CD14-positive monocyte (primary cell): ENCODE measurements at regions not wholly inside any gene's neighbourhood (a gene's known extent, or its start where the extent isn't known, plus 50 kb on each side); places are given as distances from the start of the nearest gene placed in this dataset.

Experiments used
- DNase-seq, 3 donors: peaks; one replicate each; pipeline ENCODE4 v3.0.0-alpha.2; 2011 to 2022
- H2AFZ ChIP-seq: 2 replicates; pipeline ENCODE4 v1.6.0; 2012; ENCODE audit warnings: mild to moderate bottlenecking, low read depth, low read length, inconsistent platforms; ENCODE audit not compliant: insufficient read depth, poor library complexity, severe bottlenecking
- H3K27ac ChIP-seq, 2 donors: 1 replicate in 1 of 2; 2 replicates in 1 of 2; pipeline ENCODE4 v1.5.1; 2012 to 2013; ENCODE audit warnings: low read length in 2 of 2, control low read depth in 1 of 2, inconsistent platforms in 1 of 2, low read depth in 1 of 2, mild to moderate bottlenecking in 1 of 2
- H3K27me3 ChIP-seq, 2 donors: one replicate each; pipeline versions ENCODE4 v1.6.0 to v1.6.1; 2011 to 2013; ENCODE audit warnings: low read length in 2 of 2; ENCODE audit not compliant: control insufficient read depth in 2 of 2, insufficient read depth in 2 of 2
- H3K36me3 ChIP-seq, 2 donors: replicated peaks in 1 of 2; 1 replicate in 1 of 2; 2 replicates in 1 of 2; pipeline versions ENCODE4 v1.5.1 to v1.6.1; 2012 to 2013; ENCODE audit warnings: low read length in 2 of 2, control low read depth in 1 of 2, inconsistent platforms in 1 of 2, mild to moderate bottlenecking in 1 of 2; ENCODE audit not compliant: insufficient read depth in 2 of 2, control insufficient read depth in 1 of 2
- H3K4me1 ChIP-seq, 2 donors: 1 replicate in 1 of 2; 2 replicates in 1 of 2; pipeline versions ENCODE4 v1.5.1 to v1.6.1; 2012 to 2013; ENCODE audit warnings: low read length in 2 of 2, control low read depth in 1 of 2, inconsistent platforms in 1 of 2, mild to moderate bottlenecking in 1 of 2, moderate library complexity in 1 of 2; ENCODE audit not compliant: insufficient read depth in 2 of 2, control insufficient read depth in 1 of 2
- H3K4me2 ChIP-seq: replicated peaks from 2 replicates; pipeline ENCODE3; 2012; ENCODE audit warnings: low read length, moderate library complexity, mild to moderate bottlenecking; ENCODE audit not compliant: poor library complexity, severe bottlenecking; ENCODE audit errors: extremely low read depth
- H3K4me3 ChIP-seq, 3 experiments: fragments of 200-600 bp in 1 of 3; sonication (generic) in 1 of 3; replicated peaks in 1 of 3; 1 replicate in 2 of 3; 2 replicates in 1 of 3; pipeline ENCODE4 v1.5.1; 2011 to 2013; ENCODE audit warnings: low read length in 3 of 3, mild to moderate bottlenecking in 3 of 3, control low read depth in 2 of 3, low read depth in 2 of 3, inconsistent platforms in 1 of 3, moderate library complexity in 1 of 3
- H3K79me2 ChIP-seq: 2 replicates; pipeline ENCODE4 v1.6.0; 2012; ENCODE audit warnings: mild to moderate bottlenecking, control low read depth, inconsistent platforms, low read length, moderate library complexity; ENCODE audit not compliant: insufficient read depth
- H3K9ac ChIP-seq: 2 replicates; pipeline ENCODE4 v1.6.0; 2017; ENCODE audit warnings: low read length, mild to moderate bottlenecking; ENCODE audit not compliant: insufficient read depth, poor library complexity, severe bottlenecking
- H3K9me3 ChIP-seq, 2 donors: replicated peaks in 1 of 2; 1 replicate in 1 of 2; 2 replicates in 1 of 2; pipeline versions ENCODE4 v1.5.1 to v1.6.1; 2012 to 2013; ENCODE audit warnings: low read length in 2 of 2, control low read depth in 1 of 2; ENCODE audit not compliant: control insufficient read depth in 1 of 2, insufficient read depth in 1 of 2
- H4K20me1 ChIP-seq: 2 replicates; pipeline ENCODE4 v1.6.0; 2012; ENCODE audit warnings: mild to moderate bottlenecking, low read length, control low read depth, moderate library complexity; ENCODE audit not compliant: insufficient read depth
- H3K27ac Mint-ChIP-seq, 7 donors: one replicate each; pipeline ENCODE4 v1.8.0; 2020; ENCODE audit warnings: mild to moderate bottlenecking in 7 of 7, mixed read lengths in 7 of 7, moderate library complexity in 6 of 7, inconsistent platforms in 2 of 7
- H3K27me3 Mint-ChIP-seq, 3 donors: one replicate each; pipeline ENCODE4 v1.8.0; 2021 to 2022; ENCODE audit warnings: low read depth in 3 of 3, mild to moderate bottlenecking in 3 of 3, mixed read lengths in 3 of 3, moderate library complexity in 3 of 3, inconsistent platforms in 1 of 3
- H3K36me3 Mint-ChIP-seq, 2 donors: one replicate each; pipeline ENCODE4 v1.8.0; 2020; ENCODE audit warnings: mixed read lengths in 2 of 2, inconsistent platforms in 1 of 2, mild to moderate bottlenecking in 1 of 2
- H3K4me1 Mint-ChIP-seq: one replicate; pipeline ENCODE4 v1.8.0; 2020; ENCODE audit warnings: mild to moderate bottlenecking, mixed read lengths
- H3K4me3 Mint-ChIP-seq, 2 donors: one replicate each; pipeline ENCODE4 v1.8.0; 2020; ENCODE audit warnings: mild to moderate bottlenecking in 2 of 2, mixed read lengths in 2 of 2, moderate library complexity in 1 of 2
- H3K9me3 Mint-ChIP-seq, 7 donors: one replicate each; pipeline ENCODE4 v1.8.0; 2020 to 2022; ENCODE audit warnings: mixed read lengths in 7 of 7, mild to moderate bottlenecking in 6 of 7, moderate library complexity in 6 of 7, inconsistent platforms in 2 of 7
- CTCF ChIP-seq: fragments of 200-600 bp; IDR thresholded peaks from one replicate; pipeline ENCODE4 v1.8.0; 2022; ENCODE audit warnings: antibody characterized with exemption, mild to moderate bottlenecking
- WGBS: methylation state at CpG from one replicate; pipeline ENCODE4 v1.1.5; 2013; ENCODE audit warnings: missing lambda C conversion rate; ENCODE audit not compliant: insufficient coverage; 5-methylcytosine and 5-hydroxymethylcytosine counted together
- intact Hi-C, 2 donors: fragments of 100-400 bp; cut with micrococcal nuclease; formaldehyde crosslinking; loops; one replicate each; pipeline versions ENCODE4 v1.15.0 to v1.15.1; 2023

- peak overlapping the region; percentile 55 for H3K9ac ChIP-seq
- peak in 1 of 3 donors; percentile 2 for DNase-seq
Measured at GRCh38 chr4:100895556-100896197, 377.9 kb upstream of the EMCN start.

GRCh38 chr4:100894339-100894870 is 376.6 kb upstream of the EMCN start:
- H3K9ac ChIP-seq, result no peak overlapping the region
- H3K27me3 ChIP-seq, result no peaks in the 10 kb centered on the region
- H3K9me3 ChIP-seq, result no peaks in the 10 kb centered on the region
- no peaks in the 10 kb centered on the region for H3K36me3 ChIP-seq
- H3K4me3 ChIP-seq, result no peak overlapping the region
- no peak overlapping the region for H3K4me2 ChIP-seq
- DNase-seq, result no peak
- Mint-ChIP-seq H3K27ac (no peak overlapping the region), H3K27me3 (no peaks in the 10 kb centered on the region), H3K4me1 (peaks cover 11% of the 10 kb centered on the region), H3K36me3 (no peaks in the 10 kb centered on the region), H3K4me3 (no peak overlapping the region), H3K9me3 (peaks cover 0 to 6% (median 2%) of the 10 kb centered on the region in 7 donors)
- H2AFZ ChIP-seq, result peak overlapping the region; percentile 82
- TF ChIP-seq CTCF, result no peak
- intact Hi-C loops, result no loop called here
- no peak overlapping the region for H3K27ac ChIP-seq
- H3K79me2 ChIP-seq, result no peaks in the 10 kb centered on the region
- peaks cover 0 to 2% of the 10 kb centered on the region in 2 donors for H3K4me1 ChIP-seq
- no peaks in the 10 kb centered on the region for H4K20me1 ChIP-seq
- WGBS, result no CpG with 5 or more reads among the region's 1 CpG

More at GRCh38 chr4:100895556-100896197, 377.9 kb upstream of the EMCN start:
- no peaks in the 10 kb centered on the region for H3K36me3 ChIP-seq
- 94% methylated on average over 2 of the region's 8 CpGs for WGBS
- no peaks in the 10 kb centered on the region for H3K27me3 ChIP-seq
- H3K27me3 Mint-ChIP-seq, result no peaks in the 10 kb centered on the region
- peaks cover 11% of the 10 kb centered on the region for H3K4me1 Mint-ChIP-seq
- peak overlapping the region; percentile 38 to 76 (median 75) for H3K4me3 ChIP-seq
- peak overlapping the region; percentile 68 to 86 for H3K4me3 Mint-ChIP-seq
- H3K36me3 Mint-ChIP-seq, result no peaks in the 10 kb centered on the region
- H4K20me1 ChIP-seq, result no peaks in the 10 kb centered on the region
- no peaks in the 10 kb centered on the region for H3K79me2 ChIP-seq
- no peak for TF ChIP-seq CTCF
- H3K27ac Mint-ChIP-seq, result peak overlapping the region in 6 of 7 donors; percentile 27 to 66 (median 44)
- intact Hi-C loops, result no loop called here
- peaks cover 0 to 5% (median 2%) of the 10 kb centered on the region in 7 donors for H3K9me3 Mint-ChIP-seq
- H3K4me1 ChIP-seq, result peaks cover 0 to 2% of the 10 kb centered on the region in 2 donors
- H2AFZ ChIP-seq, result peak overlapping the region; percentile 82
- peak overlapping the region; percentile 61 for H3K4me2 ChIP-seq
- peak overlapping the region in 1 of 2 donors; percentile 72 for H3K27ac ChIP-seq
- peaks cover 0 to 4% of the 10 kb centered on the region in 2 donors for H3K9me3 ChIP-seq
